ENCODE measurements at regions not wholly inside any gene's neighbourhood (a gene's known extent, or its start where the extent isn't known, plus 50 kb on each side); places are given as distances from the start of the nearest gene placed in this dataset.

GRCh38 chr12:75834591-75834990 is 197.0 kb downstream of the PHLDA1 start:
- TF ChIP-seq CTCF (IDR thresholded peaks at IDR 0.05; ENCODE audit: extremely low read depth, low read depth, low read length): no peak
- peak overlapping the region; percentile 37 for H2AFZ ChIP-seq (ENCODE audit: low read length)

GRCh38 chr12:75833268-75833667 is 198.3 kb downstream of the PHLDA1 start:
- no peak overlapping the region for H3K4me3 ChIP-seq (ENCODE audit: insufficient read depth, low read length)
- no peaks in the 10 kb centered on the region for H3K36me3 ChIP-seq (ENCODE audit: insufficient read depth, low read length)
- TF ChIP-seq CTCF (IDR thresholded peaks at IDR 0.05; ENCODE audit: extremely low read depth, low read depth, low read length): no peak
- H4K20me1 ChIP-seq (ENCODE audit: insufficient read depth, low read length): no peaks in the 10 kb centered on the region
- peaks cover 4% of the 10 kb centered on the region for H3K4me1 ChIP-seq (ENCODE audit: insufficient read depth, low read length)
- no peak overlapping the region for H3K4me2 ChIP-seq (ENCODE audit: insufficient read depth, low read length)
- no peak overlapping the region for H2AFZ ChIP-seq (ENCODE audit: low read length)
- no peak overlapping the region for H3K27ac ChIP-seq (ENCODE audit: low read depth, low read length)
- no peaks in the 10 kb centered on the region for H3K9me3 ChIP-seq (ENCODE audit: low read depth, low read length)
- no peak for DNase-seq (ENCODE audit: insufficient read length, low spot score, missing footprints)
- H3K27me3 ChIP-seq (ENCODE audit: insufficient read depth, low read length): no peaks in the 10 kb centered on the region
- H3K79me2 ChIP-seq (ENCODE audit: insufficient read depth, low read length): no peaks in the 10 kb centered on the region

More at GRCh38 chr12:75834591-75834990, 197.0 kb downstream of the PHLDA1 start:
- Histone ChIP-seq H3K4me1 (ENCODE audit: insufficient read depth, low read length) (peaks cover 4% of the 10 kb centered on the region), H3K27ac (ENCODE audit: low read depth, low read length) (no peak overlapping the region), H3K36me3 (ENCODE audit: insufficient read depth, low read length) (no peaks in the 10 kb centered on the region), H4K20me1 (ENCODE audit: insufficient read depth, low read length) (no peaks in the 10 kb centered on the region), H3K27me3 (ENCODE audit: insufficient read depth, low read length) (no peaks in the 10 kb centered on the region), H3K4me2 (ENCODE audit: insufficient read depth, low read length) (no peak overlapping the region), H3K4me3 (ENCODE audit: insufficient read depth, low read length) (no peak overlapping the region), H3K79me2 (ENCODE audit: insufficient read depth, low read length) (no peaks in the 10 kb centered on the region), H3K9me3 (ENCODE audit: low read depth, low read length) (no peaks in the 10 kb centered on the region)
- DNase-seq (ENCODE audit: insufficient read length, low spot score, missing footprints): no peak

GRCh38 chr12:75831402-75831801 is 200.2 kb downstream of the PHLDA1 start:
- Histone ChIP-seq H3K79me2 (ENCODE audit: insufficient read depth, low read length) (no peaks in the 10 kb centered on the region), H2AFZ (ENCODE audit: low read length) (peak overlapping the region; percentile 56), H3K4me2 (ENCODE audit: insufficient read depth, low read length) (no peak overlapping the region), H3K9me3 (ENCODE audit: low read depth, low read length) (no peaks in the 10 kb centered on the region), H3K4me1 (ENCODE audit: insufficient read depth, low read length) (peaks cover 4% of the 10 kb centered on the region), H3K27me3 (ENCODE audit: insufficient read depth, low read length) (no peaks in the 10 kb centered on the region), H3K27ac (ENCODE audit: low read depth, low read length) (no peak overlapping the region), H3K36me3 (ENCODE audit: insufficient read depth, low read length) (no peaks in the 10 kb centered on the region), H3K4me3 (ENCODE audit: insufficient read depth, low read length) (no peak overlapping the region), H4K20me1 (ENCODE audit: insufficient read depth, low read length) (no peaks in the 10 kb centered on the region)
- no peak for TF ChIP-seq CTCF (IDR thresholded peaks at IDR 0.05; ENCODE audit: extremely low read depth, low read depth, low read length)
- no peak for DNase-seq (ENCODE audit: insufficient read length, low spot score, missing footprints)

DNA sequence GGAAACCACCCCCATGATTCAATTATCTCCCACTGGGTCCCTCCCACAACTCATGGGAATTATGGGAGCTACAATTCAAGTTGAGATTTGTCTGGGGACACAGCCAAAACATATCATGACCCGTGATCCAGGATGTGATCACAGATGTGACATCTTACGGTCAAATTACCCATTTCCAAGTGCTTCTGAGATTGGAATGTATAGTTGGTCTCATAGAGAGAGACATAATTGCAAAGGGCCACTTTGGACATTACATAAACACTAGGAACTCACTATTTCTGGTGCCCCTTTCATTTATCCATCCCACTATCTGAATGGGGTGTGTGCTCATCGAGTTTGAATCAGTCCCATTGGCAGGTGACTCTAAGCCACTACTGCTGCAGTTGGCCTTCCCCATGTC is 204.5 kb downstream of the PHLDA1 start:
- H4K20me1 ChIP-seq (ENCODE audit: insufficient read depth, low read length): no peaks in the 10 kb centered on the region
- no peak overlapping the region for H3K27ac ChIP-seq (ENCODE audit: low read depth, low read length)
- no peak overlapping the region for H3K4me2 ChIP-seq (ENCODE audit: insufficient read depth, low read length)
- no peak for DNase-seq (ENCODE audit: insufficient read length, low spot score, missing footprints)
- no peak overlapping the region for H3K4me3 ChIP-seq (ENCODE audit: insufficient read depth, low read length)
- H3K79me2 ChIP-seq (ENCODE audit: insufficient read depth, low read length): no peaks in the 10 kb centered on the region
- no peaks in the 10 kb centered on the region for H3K9me3 ChIP-seq (ENCODE audit: low read depth, low read length)
- no peak for TF ChIP-seq CTCF (IDR thresholded peaks at IDR 0.05; ENCODE audit: extremely low read depth, low read depth, low read length)
- H2AFZ ChIP-seq (ENCODE audit: low read length): no peak overlapping the region
- no peaks in the 10 kb centered on the region for H3K27me3 ChIP-seq (ENCODE audit: insufficient read depth, low read length)
- no peaks in the 10 kb centered on the region for H3K36me3 ChIP-seq (ENCODE audit: insufficient read depth, low read length)
- peaks cover 33% of the 10 kb centered on the region for H3K4me1 ChIP-seq (ENCODE audit: insufficient read depth, low read length)
